ENCODE measurements at regions not wholly inside any gene's neighbourhood (a gene's known extent, or its start where the extent isn't known, plus 50 kb on each side); places are given as distances from the start of the nearest gene placed in this dataset.

DNA sequence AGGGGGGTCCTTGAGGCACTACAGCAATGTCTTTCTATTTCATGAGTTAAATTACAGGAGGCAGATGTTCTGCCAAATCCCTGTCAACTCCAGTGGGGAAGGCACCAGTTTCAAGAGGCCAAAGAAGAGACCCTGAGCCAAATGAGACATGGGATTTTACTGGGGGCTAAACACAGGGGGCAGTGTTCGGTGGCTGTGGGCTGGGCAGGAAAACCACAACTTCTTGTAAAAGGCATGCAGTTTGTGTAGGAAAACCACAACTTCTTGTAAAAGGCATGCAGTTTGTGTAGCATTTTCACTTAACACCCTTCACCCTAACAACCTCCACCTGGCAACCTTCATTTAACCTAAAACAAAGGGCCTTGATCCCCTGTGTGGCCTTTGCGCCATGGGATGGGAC, 61.0 kb downstream of the POLR2M start:
- no peaks in the 10 kb centered on the region for H3K9me3 Mint-ChIP-seq
- H3K4me1 Mint-ChIP-seq, result peaks cover 0 to 1% (median 0%) of the 10 kb centered on the region in 3 donors
- peaks cover 3% of the 10 kb centered on the region for H3K36me3 Mint-ChIP-seq
- no peaks in the 10 kb centered on the region for H3K27me3 Mint-ChIP-seq
- no peak overlapping the region for H3K27ac Mint-ChIP-seq
- H3K4me3 Mint-ChIP-seq, result no peak overlapping the region

DNA sequence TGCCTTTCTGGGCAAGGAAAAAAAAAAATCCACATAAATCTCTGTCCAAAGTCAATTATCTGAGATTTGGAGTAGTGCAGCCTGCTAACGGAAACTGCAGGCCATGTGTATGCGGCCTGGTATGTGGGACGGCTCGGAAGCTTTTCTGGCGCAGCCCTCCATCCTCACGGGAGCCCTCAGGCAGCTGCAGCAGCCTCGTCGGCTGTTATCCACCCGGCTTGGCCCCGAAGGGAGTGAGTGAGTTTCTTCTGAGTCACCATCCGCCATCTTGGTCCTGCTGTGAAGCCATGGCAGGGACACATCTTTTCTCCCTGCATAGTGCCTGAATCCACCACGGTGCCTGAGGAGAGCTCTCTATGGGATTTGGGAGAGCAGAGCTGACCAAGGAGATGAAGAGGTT, 62.8 kb downstream of the POLR2M start:
- Mint-ChIP-seq H3K4me3 (no peak overlapping the region), H3K27me3 (peaks cover under 1% of the 10 kb centered on the region), H3K36me3 (peaks cover 3% of the 10 kb centered on the region), H3K4me1 (peaks cover 0 to 1% (median 0%) of the 10 kb centered on the region in 3 donors), H3K27ac (no peak overlapping the region), H3K9me3 (no peaks in the 10 kb centered on the region)

DNA sequence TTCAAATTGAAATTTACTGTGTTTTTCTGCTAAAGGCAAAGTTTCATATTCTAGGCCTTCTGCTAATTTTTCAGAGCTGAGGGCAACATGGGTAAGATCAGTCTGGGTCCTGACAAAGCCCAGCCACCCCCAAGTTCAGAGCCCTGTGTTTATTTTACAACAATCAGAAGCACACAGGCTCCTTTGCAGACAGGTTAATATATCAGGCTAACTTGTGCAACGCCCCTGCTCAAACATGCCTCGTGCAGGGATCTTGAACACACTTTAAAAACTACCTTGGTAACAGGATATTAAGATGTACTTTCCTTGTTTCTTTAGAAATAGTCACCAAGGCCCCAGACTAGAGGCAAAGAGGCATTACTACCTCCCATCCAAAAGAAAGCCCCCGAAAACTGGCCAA, 64.0 kb downstream of the POLR2M start:
- H3K27me3 Mint-ChIP-seq, result peaks cover 2% of the 10 kb centered on the region
- no peak overlapping the region for H3K4me3 Mint-ChIP-seq
- no peaks in the 10 kb centered on the region for H3K9me3 Mint-ChIP-seq
- H3K4me1 Mint-ChIP-seq, result peaks cover 0 to 1% (median 0%) of the 10 kb centered on the region in 3 donors
- H3K27ac Mint-ChIP-seq, result peak overlapping the region in 1 of 3 donors; percentile 14
- peaks cover 3% of the 10 kb centered on the region for H3K36me3 Mint-ChIP-seq

- Mint-ChIP-seq H3K4me3 (no peak overlapping the region), H3K27ac (no peak overlapping the region), H3K36me3 (peaks cover 3% of the 10 kb centered on the region), H3K27me3 (peaks cover 2% of the 10 kb centered on the region), H3K4me1 (peaks cover 0 to 2% (median 0%) of the 10 kb centered on the region in 3 donors), H3K9me3 (no peaks in the 10 kb centered on the region)
Measured at GRCh38 chr15:57772223-57772957, 65.9 kb downstream of the POLR2M start.

GRCh38 chr15:57773051-57773450, 66.5 kb downstream of the POLR2M start:
- H3K9me3 Mint-ChIP-seq, result no peaks in the 10 kb centered on the region
- peaks cover 0 to 2% (median 0%) of the 10 kb centered on the region in 3 donors for H3K4me1 Mint-ChIP-seq
- H3K27me3 Mint-ChIP-seq, result peaks cover 2% of the 10 kb centered on the region
- no peak overlapping the region for H3K4me3 Mint-ChIP-seq
- peaks cover 3% of the 10 kb centered on the region for H3K36me3 Mint-ChIP-seq
- H3K27ac Mint-ChIP-seq, result no peak overlapping the region

- Mint-ChIP-seq H3K27ac (no peak overlapping the region), H3K4me3 (no peak overlapping the region), H3K27me3 (peaks cover 4% of the 10 kb centered on the region), H3K9me3 (peaks cover 0 to 1% (median 0%) of the 10 kb centered on the region in 3 donors), H3K36me3 (peaks cover 2% of the 10 kb centered on the region), H3K4me1 (peaks cover 0 to 2% (median 1%) of the 10 kb centered on the region in 3 donors)
Measured at GRCh38 chr15:57777003-57777402, 70.5 kb downstream of the POLR2M start.

- Mint-ChIP-seq H3K27ac (no peak overlapping the region), H3K4me1 (peaks cover 0 to 2% (median 1%) of the 10 kb centered on the region in 3 donors), H3K4me3 (no peak overlapping the region), H3K36me3 (peaks cover 2% of the 10 kb centered on the region), H3K9me3 (peaks cover 0 to 1% (median 0%) of the 10 kb centered on the region in 3 donors), H3K27me3 (peaks cover 7% of the 10 kb centered on the region)
Measured at GRCh38 chr15:57780471-57780870, 74.0 kb downstream of the POLR2M start.

DNA sequence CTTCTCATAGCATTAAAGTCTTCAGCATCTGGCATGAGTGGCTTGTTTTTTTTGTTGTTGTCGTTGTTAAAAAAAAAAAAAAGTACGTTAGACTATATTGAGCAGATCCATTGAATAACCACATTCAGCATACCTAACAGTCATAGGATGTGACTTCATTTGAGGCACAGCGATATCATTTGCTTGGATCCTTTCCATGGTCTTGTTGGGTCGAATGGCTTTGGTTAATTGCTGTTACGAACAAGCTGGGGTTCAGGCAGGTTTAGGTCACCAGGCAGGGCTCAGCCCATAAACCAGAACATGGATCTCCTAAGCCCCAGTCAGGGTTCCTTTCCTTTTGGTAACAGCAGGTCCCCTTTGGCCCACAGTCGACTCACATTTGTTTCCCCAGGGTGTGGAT, 76.2 kb downstream of the POLR2M start:
- Mint-ChIP-seq H3K4me3 (no peak overlapping the region), H3K27ac (no peak overlapping the region), H3K36me3 (peaks cover 2% of the 10 kb centered on the region), H3K4me1 (peaks cover 0 to 1% (median 0%) of the 10 kb centered on the region in 3 donors), H3K27me3 (peaks cover 9% of the 10 kb centered on the region), H3K9me3 (peaks cover 0 to 1% (median 0%) of the 10 kb centered on the region in 3 donors)

- peaks cover 9% of the 10 kb centered on the region for H3K27me3 Mint-ChIP-seq
- H3K27ac Mint-ChIP-seq, result no peak overlapping the region
- no peak overlapping the region for H3K4me3 Mint-ChIP-seq
- peaks cover 0 to under 1% (median 0%) of the 10 kb centered on the region in 3 donors for H3K9me3 Mint-ChIP-seq
- H3K36me3 Mint-ChIP-seq, result peaks cover under 1% of the 10 kb centered on the region
- H3K4me1 Mint-ChIP-seq, result peaks cover 0 to under 1% (median 0%) of the 10 kb centered on the region in 3 donors
Measured at GRCh38 chr15:57784081-57784511, 77.6 kb downstream of the POLR2M start.

GRCh38 chr15:57785039-57785438, 78.5 kb downstream of the POLR2M start:
- Mint-ChIP-seq H3K27ac (no peak overlapping the region), H3K4me3 (no peak overlapping the region), H3K4me1 (no peaks in the 10 kb centered on the region), H3K9me3 (no peaks in the 10 kb centered on the region), H3K27me3 (peaks cover 9% of the 10 kb centered on the region), H3K36me3 (no peaks in the 10 kb centered on the region)

DNA sequence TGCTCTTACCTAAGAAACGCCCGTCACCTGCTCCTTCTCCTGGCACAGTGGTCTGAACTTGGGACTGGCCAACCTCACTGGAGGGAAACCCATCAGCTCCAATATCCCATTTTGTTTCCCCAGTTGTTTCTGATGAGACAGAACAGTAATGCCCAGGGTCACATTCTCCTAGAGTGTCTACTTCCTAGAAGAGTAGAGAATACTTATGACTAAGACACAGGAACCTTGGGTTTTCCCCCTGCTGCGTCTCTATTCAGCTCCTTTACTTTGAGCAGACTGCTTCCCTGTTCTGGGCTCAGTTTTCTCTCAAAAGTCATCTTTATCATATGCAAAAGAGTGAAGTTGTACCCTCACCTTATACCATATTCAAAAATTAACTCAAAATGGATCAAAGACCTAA, 79.4 kb downstream of the POLR2M start:
- Mint-ChIP-seq H3K9me3 (no peaks in the 10 kb centered on the region), H3K4me1 (no peaks in the 10 kb centered on the region), H3K27me3 (peaks cover 9% of the 10 kb centered on the region), H3K4me3 (no peak overlapping the region), H3K27ac (no peak overlapping the region), H3K36me3 (no peaks in the 10 kb centered on the region)

GRCh38 chr15:57789225-57789624, 82.7 kb downstream of the POLR2M start:
- H3K27ac Mint-ChIP-seq, result no peak overlapping the region
- no peaks in the 10 kb centered on the region for H3K9me3 Mint-ChIP-seq
- H3K27me3 Mint-ChIP-seq, result peaks cover 8% of the 10 kb centered on the region
- H3K36me3 Mint-ChIP-seq, result no peaks in the 10 kb centered on the region
- no peak overlapping the region for H3K4me3 Mint-ChIP-seq
- no peaks in the 10 kb centered on the region for H3K4me1 Mint-ChIP-seq

- Mint-ChIP-seq H3K4me3 (no peak overlapping the region), H3K36me3 (no peaks in the 10 kb centered on the region), H3K4me1 (peaks cover 0 to 1% (median under 1%) of the 10 kb centered on the region in 3 donors), H3K27ac (no peak overlapping the region), H3K9me3 (no peaks in the 10 kb centered on the region), H3K27me3 (peaks cover 1% of the 10 kb centered on the region)
Measured at GRCh38 chr15:57792724-57793449, 86.4 kb downstream of the POLR2M start.

DNA sequence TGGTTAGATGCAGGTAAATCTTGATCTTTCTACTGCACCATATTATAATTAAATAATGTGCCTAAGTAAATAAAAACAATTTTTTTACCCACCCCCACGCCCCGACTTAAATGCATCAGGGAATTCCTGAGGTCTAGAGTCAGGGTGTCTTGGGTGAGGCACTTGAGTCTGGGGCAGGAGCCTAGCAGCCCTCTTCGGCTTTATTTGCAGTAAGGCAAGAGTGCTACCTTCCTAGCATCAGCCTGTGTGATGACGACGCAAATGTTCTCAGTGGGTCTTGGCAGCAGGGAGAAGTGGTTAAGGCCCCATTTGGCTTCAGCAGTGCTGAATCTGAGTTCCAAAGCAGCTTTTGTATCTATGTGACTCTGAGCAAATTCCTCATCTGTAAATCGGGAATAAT, 88.7 kb downstream of the POLR2M start:
- Mint-ChIP-seq H3K9me3 (no peaks in the 10 kb centered on the region), H3K27me3 (peaks cover 1% of the 10 kb centered on the region), H3K4me3 (no peak overlapping the region), H3K27ac (no peak overlapping the region), H3K4me1 (peaks cover 0 to 2% (median 1%) of the 10 kb centered on the region in 3 donors), H3K36me3 (no peaks in the 10 kb centered on the region)

- no peaks in the 10 kb centered on the region for H3K9me3 Mint-ChIP-seq
- no peak overlapping the region for H3K4me3 Mint-ChIP-seq
- no peak overlapping the region for H3K27ac Mint-ChIP-seq
- H3K27me3 Mint-ChIP-seq, result peaks cover 1% of the 10 kb centered on the region
- H3K4me1 Mint-ChIP-seq, result peaks cover 0 to 2% (median 1%) of the 10 kb centered on the region in 3 donors
- H3K36me3 Mint-ChIP-seq, result no peaks in the 10 kb centered on the region
Measured at GRCh38 chr15:57796146-57796545, 89.6 kb downstream of the POLR2M start.

Measured in IgD-negative memory B cell (primary cell).